DOHH2 (cell line): ENCODE measurements at regions not wholly inside any gene's neighbourhood (a gene's known extent, or its start where the extent isn't known, plus 50 kb on each side); places are given as distances from the start of the nearest gene placed in this dataset.

Source experiments
- H3F3A ChIP-seq: fragments of 200-600 bp; sonication (generic), shearing (Covaris generic); 2 replicates; pipeline ENCODE4 v1.6.0; 2016; ENCODE audit warnings: antibody characterized with exemption, mild to moderate bottlenecking; ENCODE audit not compliant: control insufficient read depth, insufficient read depth
- H3K27ac ChIP-seq: fragments of 200-600 bp; sonication (generic); 2 replicates; pipeline ENCODE4 v1.5.1; 2014; ENCODE audit warnings: low read depth, mild to moderate bottlenecking, low read length, moderate library complexity
- H3K27me3 ChIP-seq: fragments of 200-600 bp; sonication (generic); 2 replicates; pipeline ENCODE4 v1.6.1; 2014; ENCODE audit warnings: mild to moderate bottlenecking, low read length, mixed read lengths; ENCODE audit not compliant: control insufficient read depth
- H3K36me3 ChIP-seq: fragments of 200-600 bp; sonication (generic); 2 replicates; pipeline ENCODE4 v1.6.1; 2014; ENCODE audit warnings: mild to moderate bottlenecking, low read length, moderate library complexity, mixed read lengths; ENCODE audit not compliant: control insufficient read depth
- H3K4me1 ChIP-seq: fragments of 200-600 bp; sonication (generic); 2 replicates; pipeline ENCODE4 v1.6.1; 2014; ENCODE audit warnings: mild to moderate bottlenecking, low read length, mixed read lengths; ENCODE audit not compliant: control insufficient read depth
- H3K4me2 ChIP-seq: fragments of 200-600 bp; sonication (generic); 2 replicates; pipeline ENCODE4 v1.6.0; 2014; ENCODE audit warnings: mild to moderate bottlenecking, low read length, moderate library complexity
- H3K4me3 ChIP-seq: fragments of 200-600 bp; sonication (generic); 2 replicates; pipeline ENCODE4 v1.5.1; 2014; ENCODE audit warnings: mild to moderate bottlenecking, low read length, mixed read lengths
- H3K79me2 ChIP-seq: fragments of 200-600 bp; sonication (generic); 2 replicates; pipeline ENCODE4 v1.6.1; 2014; ENCODE audit warnings: mild to moderate bottlenecking, low read length, mixed read lengths; ENCODE audit not compliant: control insufficient read depth
- H3K9me2 ChIP-seq: fragments of 200-600 bp; sonication (generic); replicated peaks from 2 replicates; pipeline ENCODE4 v1.6.1; 2014; ENCODE audit warnings: mild to moderate bottlenecking, low read length, mixed read lengths; ENCODE audit not compliant: control insufficient read depth
- H3K9me3 ChIP-seq: fragments of 200-600 bp; sonication (generic); 2 replicates; pipeline ENCODE4 v1.6.1; 2014; ENCODE audit warnings: antibody characterized with exemption, low read length, mixed read lengths; ENCODE audit not compliant: control insufficient read depth, insufficient read depth
- H4K20me1 ChIP-seq: fragments of 200-600 bp; sonication (generic); 2 replicates; pipeline ENCODE4 v1.6.0; 2014; ENCODE audit warnings: low read depth, mild to moderate bottlenecking, antibody characterized with exemption, low read length, moderate library complexity; ENCODE audit not compliant: control insufficient read depth, insufficient read depth
- CTCF ChIP-seq: fragments of 200-600 bp; sonication (generic); IDR thresholded peaks from one replicate; pipeline ENCODE4 v1.5.1; 2014; ENCODE audit warnings: antibody characterized with exemption, mild to moderate bottlenecking, low read depth, low read length; ENCODE audit not compliant: poor library complexity, severe bottlenecking
- EZH2phosphoT487 ChIP-seq: fragments of 200-600 bp; sonication (generic); IDR thresholded peaks from 2 replicates; pipeline ENCODE4 v1.6.1; 2017; ENCODE audit warnings: borderline replicate concordance, mild to moderate bottlenecking, antibody characterized with exemption, low read length, moderate library complexity, mixed read lengths

GRCh38 chr5:135703016-135703550 is 124.3 kb upstream of the CXCL14 start:
- Histone ChIP-seq H3K9me3 (no peaks in the 10 kb centered on the region), H4K20me1 (no peaks in the 10 kb centered on the region), H3K4me2 (no peak overlapping the region), H3K36me3 (no peaks in the 10 kb centered on the region), H3F3A (no peaks in the 10 kb centered on the region), H3K27ac (no peak overlapping the region), H3K79me2 (no peaks in the 10 kb centered on the region), H3K4me1 (no peaks in the 10 kb centered on the region), H3K4me3 (no peak overlapping the region), H3K9me2 (no peaks in the 10 kb centered on the region), H3K27me3 (0 out of 2 replicates have a peak, but pooled peaks cover 2% of the 10 kb centered on the region)
- TF ChIP-seq CTCF (no peak), EZH2phosphoT487 (no peak)

DNA sequence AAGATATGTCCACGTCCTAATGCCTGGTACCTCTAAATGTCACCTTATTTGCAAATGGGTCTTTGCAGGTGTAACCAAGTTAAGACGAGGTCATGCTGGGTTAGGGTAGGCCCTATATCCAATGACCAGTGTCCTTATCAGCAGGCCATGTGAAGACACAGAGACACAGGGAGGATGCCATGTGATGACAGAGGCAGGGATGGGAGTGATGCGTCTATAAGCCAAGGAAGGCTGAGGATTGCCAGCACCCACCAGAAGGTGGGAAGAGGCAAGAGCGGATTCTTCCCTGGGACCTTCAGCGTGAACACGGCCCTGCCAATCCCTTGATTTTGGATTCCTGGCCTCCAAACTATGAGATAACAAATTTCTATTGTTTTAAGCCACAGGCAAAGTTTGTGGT is 123.4 kb upstream of the CXCL14 start:
- Histone ChIP-seq H3K79me2 (no peaks in the 10 kb centered on the region), H3K4me2 (no peak overlapping the region), H3K36me3 (no peaks in the 10 kb centered on the region), H3K9me2 (no peaks in the 10 kb centered on the region), H3K9me3 (no peaks in the 10 kb centered on the region), H3K4me3 (no peak overlapping the region), H3K4me1 (no peaks in the 10 kb centered on the region), H3K27me3 (0 out of 2 replicates have a peak, but pooled peaks cover 2% of the 10 kb centered on the region), H4K20me1 (no peaks in the 10 kb centered on the region), H3F3A (no peaks in the 10 kb centered on the region), H3K27ac (no peak overlapping the region)
- TF ChIP-seq EZH2phosphoT487 (no peak), CTCF (no peak)

GRCh38 chr5:135700731-135701130 is 121.9 kb upstream of the CXCL14 start:
- no peak for TF ChIP-seq CTCF
- TF ChIP-seq EZH2phosphoT487, result no peak
- 0 out of 2 replicates have a peak, but pooled peaks cover 2% of the 10 kb centered on the region for H3K27me3 ChIP-seq
- H3K79me2 ChIP-seq, result no peaks in the 10 kb centered on the region
- H3K4me1 ChIP-seq, result no peaks in the 10 kb centered on the region
- H3K9me2 ChIP-seq, result no peaks in the 10 kb centered on the region
- no peaks in the 10 kb centered on the region for H3K36me3 ChIP-seq
- H3F3A ChIP-seq, result no peaks in the 10 kb centered on the region
- H4K20me1 ChIP-seq, result no peaks in the 10 kb centered on the region
- no peaks in the 10 kb centered on the region for H3K9me3 ChIP-seq
- H3K4me2 ChIP-seq, result no peak overlapping the region
- H3K4me3 ChIP-seq, result no peak overlapping the region
- H3K27ac ChIP-seq, result no peak overlapping the region

DNA sequence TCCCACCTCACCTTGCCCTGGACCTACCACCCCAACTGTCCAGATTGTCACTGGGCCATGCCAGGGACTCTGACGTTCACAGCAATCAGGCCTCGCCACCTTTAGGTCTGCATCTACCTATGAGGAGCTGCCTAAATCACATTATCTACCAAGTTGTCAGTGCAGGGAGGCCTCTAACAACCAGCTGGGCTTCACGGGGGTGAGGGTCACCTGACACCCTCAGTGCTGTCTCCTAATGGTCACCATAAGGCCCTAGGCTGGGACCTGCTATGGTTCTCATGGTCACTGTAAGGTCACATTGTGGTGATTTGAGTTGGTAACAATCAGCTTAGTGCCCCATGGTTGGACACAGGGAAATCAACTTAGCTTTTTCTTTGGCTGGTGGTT is 119.2 kb upstream of the CXCL14 start:
- Histone ChIP-seq H3K36me3 (no peaks in the 10 kb centered on the region), H3K4me3 (no peak overlapping the region), H3K9me2 (no peaks in the 10 kb centered on the region), H4K20me1 (no peaks in the 10 kb centered on the region), H3K27ac (no peak overlapping the region), H3K4me2 (no peak overlapping the region), H3K9me3 (no peaks in the 10 kb centered on the region), H3K79me2 (no peaks in the 10 kb centered on the region), H3K4me1 (no peaks in the 10 kb centered on the region), H3K27me3 (no peaks in the 10 kb centered on the region), H3F3A (no peaks in the 10 kb centered on the region)
- no peak for TF ChIP-seq EZH2phosphoT487
- TF ChIP-seq CTCF, result no peak
